H9 (cell line): ENCODE measurements at regions not wholly inside any gene's neighbourhood (a gene's known extent, or its start where the extent isn't known, plus 50 kb on each side); places are given as distances from the start of the nearest gene placed in this dataset.

Source experiments
- DNase-seq: peaks from one replicate; pipeline ENCODE4 v3.0.0-alpha.2; 2017
- H2AFZ ChIP-seq: one replicate; pipeline ENCODE4 v1.6.1; 2013; ENCODE audit warnings: mild to moderate bottlenecking, low read length, control low read depth, moderate library complexity
- H2AK5ac ChIP-seq: 2 replicates; pipeline ENCODE4 v1.6.1; 2013; ENCODE audit warnings: low read length, control low read depth, mixed read lengths; ENCODE audit not compliant: insufficient read length
- H2BK120ac ChIP-seq: one replicate; pipeline ENCODE4 v1.6.1; 2013; ENCODE audit warnings: low read depth, mild to moderate bottlenecking, low read length, control low read depth, inconsistent platforms; ENCODE audit not compliant: poor library complexity, severe bottlenecking
- H2BK12ac ChIP-seq: 2 replicates; pipeline ENCODE4 v1.6.1; 2013; ENCODE audit warnings: low read length, control low read depth, mixed read lengths, low read depth; ENCODE audit not compliant: insufficient read length
- H2BK15ac ChIP-seq: 2 replicates; pipeline ENCODE4 v1.6.1; 2013; ENCODE audit warnings: low read depth, low read length, control low read depth
- H2BK20ac ChIP-seq: one replicate; pipeline ENCODE4 v1.6.1; 2013; ENCODE audit warnings: low read depth, mild to moderate bottlenecking, low read length, control low read depth, inconsistent platforms; ENCODE audit not compliant: poor library complexity, severe bottlenecking
- H2BK5ac ChIP-seq: 2 replicates; pipeline ENCODE4 v1.6.1; 2013; ENCODE audit warnings: low read length, control low read depth, mixed read lengths; ENCODE audit not compliant: insufficient read length
- H3K14ac ChIP-seq: 2 replicates; pipeline ENCODE4 v1.6.1; 2013; ENCODE audit warnings: low read length, control low read depth; ENCODE audit not compliant: insufficient read depth
- H3K18ac ChIP-seq: 2 replicates; pipeline ENCODE4 v1.6.1; 2013; ENCODE audit warnings: low read depth, mild to moderate bottlenecking, mixed read lengths, low read length, control low read depth; ENCODE audit not compliant: insufficient read length
- H3K23ac ChIP-seq: 2 replicates; pipeline ENCODE4 v1.6.1; 2013; ENCODE audit warnings: low read length, control low read depth, mixed read lengths, low read depth; ENCODE audit not compliant: insufficient read length
- H3K23me2 ChIP-seq: 2 replicates; pipeline ENCODE4 v1.6.1; 2013; ENCODE audit warnings: low read depth, mild to moderate bottlenecking, mixed read lengths, low read length, control low read depth; ENCODE audit not compliant: insufficient read length, poor library complexity, severe bottlenecking
- H3K27ac ChIP-seq: 2 replicates; pipeline ENCODE4 v1.5.1; 2013; ENCODE audit warnings: low read length, control low read depth, mixed read lengths, low read depth; ENCODE audit not compliant: insufficient read length
- H3K27me3 ChIP-seq: 2 replicates; pipeline ENCODE4 v1.6.1; 2013; ENCODE audit warnings: low read length, control low read depth, inconsistent platforms; ENCODE audit not compliant: insufficient read depth
- H3K4ac ChIP-seq: 2 replicates; pipeline ENCODE4 v1.6.1; 2013; ENCODE audit warnings: low read depth, mild to moderate bottlenecking, control low read depth, inconsistent platforms, low read length, moderate library complexity
- H3K4me1 ChIP-seq: 2 replicates; pipeline ENCODE4 v1.6.1; 2013; ENCODE audit warnings: low read length, control low read depth, inconsistent platforms; ENCODE audit not compliant: insufficient read depth
- H3K4me2 ChIP-seq: 2 replicates; pipeline ENCODE4 v1.6.1; 2013; ENCODE audit warnings: low read length, control low read depth, mixed read lengths; ENCODE audit not compliant: insufficient read length, insufficient read depth
- H3K56ac ChIP-seq: 2 replicates; pipeline ENCODE4 v1.6.1; 2013; ENCODE audit warnings: low read depth, mild to moderate bottlenecking, mixed read lengths, low read length, control low read depth; ENCODE audit not compliant: insufficient read length
- H3K79me1 ChIP-seq: 2 replicates; pipeline ENCODE4 v1.6.1; 2013; ENCODE audit warnings: low read depth, mild to moderate bottlenecking, moderate library complexity, low read length, control low read depth, inconsistent platforms; ENCODE audit not compliant: insufficient read depth, poor library complexity, severe bottlenecking
- H3K79me2 ChIP-seq: 2 replicates; pipeline ENCODE4 v1.6.1; 2013; ENCODE audit warnings: low read length, control low read depth, inconsistent platforms; ENCODE audit not compliant: insufficient read depth
- H3K9ac ChIP-seq: 2 replicates; pipeline ENCODE4 v1.6.1; 2013; ENCODE audit warnings: low read length, control low read depth, mixed read lengths; ENCODE audit not compliant: insufficient read length; ENCODE audit errors: extremely low read depth
- H3K9me3 ChIP-seq: one replicate; pipeline ENCODE4 v1.6.1; 2013; ENCODE audit warnings: low read depth, low read length, inconsistent platforms; ENCODE audit not compliant: control insufficient read depth
- H3T11ph ChIP-seq: one replicate; pipeline ENCODE4 v1.6.1; 2013; ENCODE audit warnings: mild to moderate bottlenecking, low read length, control low read depth, inconsistent platforms
- H4K20me1 ChIP-seq: one replicate; pipeline ENCODE4 v1.6.1; 2013; ENCODE audit not compliant: control insufficient read depth, insufficient read length, insufficient read depth
- H4K5ac ChIP-seq: 2 replicates; pipeline ENCODE4 v1.6.1; 2013; ENCODE audit warnings: low read depth, mild to moderate bottlenecking, mixed read lengths, low read length, control low read depth; ENCODE audit not compliant: insufficient read length
- H4K8ac ChIP-seq: replicated peaks from 2 replicates; pipeline ENCODE4 v1.6.1; 2013; ENCODE audit warnings: low read length, control low read depth, mixed read lengths, low read depth; ENCODE audit not compliant: insufficient read length
- H4K91ac ChIP-seq: 2 replicates; pipeline ENCODE4 v1.6.1; 2013; ENCODE audit warnings: low read depth, mild to moderate bottlenecking, moderate library complexity, mixed read lengths, low read length, control low read depth; ENCODE audit not compliant: insufficient read length
- H3K27ac Mint-ChIP-seq, 3 experiments: 2 replicates in 2 of 3; 3 replicates in 1 of 3; pipeline ENCODE4 v1.8.0; 2020 to 2021; ENCODE audit warnings: mixed read lengths in 3 of 3, mild to moderate bottlenecking in 1 of 3, moderate library complexity in 1 of 3
- H3K27me3 Mint-ChIP-seq: 2 replicates; pipeline ENCODE4 v1.8.0; 2021; ENCODE audit warnings: low read depth, mild to moderate bottlenecking, moderate library complexity, mixed read lengths
- H3K36me3 Mint-ChIP-seq, 3 experiments: 2 replicates in 2 of 3; 3 replicates in 1 of 3; pipeline ENCODE4 v1.8.0; 2020 to 2021; ENCODE audit warnings: low read depth in 3 of 3, mixed read lengths in 3 of 3; ENCODE audit not compliant: insufficient read depth in 1 of 3
- H3K4me1 Mint-ChIP-seq, 2 experiments: 2 replicates each; pipeline ENCODE4 v1.8.0; 2020; ENCODE audit warnings: mixed read lengths in 2 of 2
- H3K4me3 Mint-ChIP-seq, 2 experiments: 2 replicates in 1 of 2; 3 replicates in 1 of 2; pipeline ENCODE4 v1.8.0; 2020 to 2021; ENCODE audit warnings: mild to moderate bottlenecking in 2 of 2, mixed read lengths in 2 of 2, moderate library complexity in 1 of 2
- H3K9me3 Mint-ChIP-seq, 2 experiments: 2 replicates in 1 of 2; 3 replicates in 1 of 2; pipeline ENCODE4 v1.8.0; 2020; ENCODE audit warnings: mild to moderate bottlenecking in 2 of 2, mixed read lengths in 2 of 2, moderate library complexity in 1 of 2
- WGBS: extraction: QIAGEN DNeasy Blood & Tissue Kit; methylation state at CpG from one replicate; pipeline ENCODE4 v1.1.7; 2013; ENCODE audit warnings: missing lambda C conversion rate, low lambda C conversion rate, mixed read lengths; ENCODE audit not compliant: insufficient read length; ENCODE audit errors: extremely low coverage; 5-methylcytosine and 5-hydroxymethylcytosine counted together
- TF ChIP-seq, protein P1 (sequence below): fragments of 200-600 bp; sonication (generic); conservative IDR thresholded peaks from 3 replicates; pipeline ENCODE4 v1.8.0; 2021; ENCODE audit warnings: antibody characterized with exemption, mild to moderate bottlenecking

DNA sequence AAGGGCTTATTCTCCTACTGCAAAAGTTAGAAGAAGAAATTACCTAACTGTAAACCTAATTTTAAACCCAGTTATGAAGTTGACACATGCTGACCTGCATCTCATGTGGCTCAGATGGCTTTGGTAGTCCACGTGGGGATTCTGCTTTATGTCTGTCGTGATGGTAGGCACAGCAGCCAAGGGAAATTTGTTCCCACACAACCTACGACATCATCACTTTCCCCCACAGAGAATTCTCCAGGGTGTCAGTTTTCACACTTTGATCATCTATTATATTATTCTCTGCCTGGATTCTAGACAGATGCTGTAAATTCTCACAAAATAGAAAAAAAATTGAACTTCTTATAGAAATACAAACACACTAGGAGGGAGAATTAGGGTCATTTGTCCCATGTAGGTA is 70.6 kb downstream of the PTHLH start:
- no peak overlapping the region for H3K4ac ChIP-seq
- no peak overlapping the region for H3K23ac ChIP-seq
- H3K4me1 Mint-ChIP-seq = peaks cover 24 to 31% of the 10 kb centered on the region in 2 experiments
- no peaks in the 10 kb centered on the region for H4K20me1 ChIP-seq
- no peak overlapping the region for H3K9ac ChIP-seq
- TF ChIP-seq, protein P1, sequence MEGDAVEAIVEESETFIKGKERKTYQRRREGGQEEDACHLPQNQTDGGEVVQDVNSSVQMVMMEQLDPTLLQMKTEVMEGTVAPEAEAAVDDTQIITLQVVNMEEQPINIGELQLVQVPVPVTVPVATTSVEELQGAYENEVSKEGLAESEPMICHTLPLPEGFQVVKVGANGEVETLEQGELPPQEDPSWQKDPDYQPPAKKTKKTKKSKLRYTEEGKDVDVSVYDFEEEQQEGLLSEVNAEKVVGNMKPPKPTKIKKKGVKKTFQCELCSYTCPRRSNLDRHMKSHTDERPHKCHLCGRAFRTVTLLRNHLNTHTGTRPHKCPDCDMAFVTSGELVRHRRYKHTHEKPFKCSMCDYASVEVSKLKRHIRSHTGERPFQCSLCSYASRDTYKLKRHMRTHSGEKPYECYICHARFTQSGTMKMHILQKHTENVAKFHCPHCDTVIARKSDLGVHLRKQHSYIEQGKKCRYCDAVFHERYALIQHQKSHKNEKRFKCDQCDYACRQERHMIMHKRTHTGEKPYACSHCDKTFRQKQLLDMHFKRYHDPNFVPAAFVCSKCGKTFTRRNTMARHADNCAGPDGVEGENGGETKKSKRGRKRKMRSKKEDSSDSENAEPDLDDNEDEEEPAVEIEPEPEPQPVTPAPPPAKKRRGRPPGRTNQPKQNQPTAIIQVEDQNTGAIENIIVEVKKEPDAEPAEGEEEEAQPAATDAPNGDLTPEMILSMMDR = no peak
- H3K23me2 ChIP-seq = no peaks in the 10 kb centered on the region
- no peak overlapping the region for H3K27ac ChIP-seq
- no peak overlapping the region for H4K5ac ChIP-seq
- no peak overlapping the region for H3T11ph ChIP-seq
- peaks cover 12 to 14% of the 10 kb centered on the region in 2 experiments for H3K9me3 Mint-ChIP-seq
- H2BK15ac ChIP-seq = no peak overlapping the region
- no peak overlapping the region for H4K91ac ChIP-seq
- H3K4me3 Mint-ChIP-seq = no peak overlapping the region
- no peak overlapping the region for H2AFZ ChIP-seq
- no peak overlapping the region for H2BK5ac ChIP-seq
- H3K36me3 Mint-ChIP-seq = peaks cover 3 to 29% (median 9%) of the 10 kb centered on the region in 3 experiments
- H2BK120ac ChIP-seq = no peak overlapping the region
- H2BK20ac ChIP-seq = no peak overlapping the region
- no peak overlapping the region for H2BK12ac ChIP-seq
- WGBS = no CpG with 5 or more reads among the region's 3 CpGs
- no peak for DNase-seq
- H3K79me1 ChIP-seq = no peaks in the 10 kb centered on the region
- no peak overlapping the region for H3K27ac Mint-ChIP-seq
- no peak overlapping the region for H3K56ac ChIP-seq
- H4K8ac ChIP-seq = no peak overlapping the region
- no peak overlapping the region for H3K4me2 ChIP-seq
- no peaks in the 10 kb centered on the region for H3K9me3 ChIP-seq
- no peaks in the 10 kb centered on the region for H3K79me2 ChIP-seq
- no peaks in the 10 kb centered on the region for H3K27me3 ChIP-seq
- H3K27me3 Mint-ChIP-seq = no peaks in the 10 kb centered on the region
- H3K18ac ChIP-seq = no peak overlapping the region
- H3K4me1 ChIP-seq = 0 out of 2 replicates have a peak, but pooled peaks cover 4% of the 10 kb centered on the region
- no peak overlapping the region for H2AK5ac ChIP-seq
- no peak overlapping the region for H3K14ac ChIP-seq
